B cell (primary cell): ENCODE measurements at regions not wholly inside any gene's neighbourhood (a gene's known extent, or its start where the extent isn't known, plus 50 kb on each side); places are given as distances from the start of the nearest gene placed in this dataset.

Source experiments
- EZH2 ChIP-seq: IDR thresholded peaks from 2 replicates; pipeline ENCODE4 v1.6.1; 2012; ENCODE audit warnings: borderline replicate concordance, low read depth, mild to moderate bottlenecking, moderate library complexity, low read length; ENCODE audit not compliant: insufficient read depth, poor library complexity, severe bottlenecking
- TF ChIP-seq, protein P1 (sequence below): fragments of 200-600 bp; IDR thresholded peaks from one replicate; pipeline ENCODE4 v1.8.0; 2022; ENCODE audit warnings: antibody characterized with exemption, mild to moderate bottlenecking

DNA sequence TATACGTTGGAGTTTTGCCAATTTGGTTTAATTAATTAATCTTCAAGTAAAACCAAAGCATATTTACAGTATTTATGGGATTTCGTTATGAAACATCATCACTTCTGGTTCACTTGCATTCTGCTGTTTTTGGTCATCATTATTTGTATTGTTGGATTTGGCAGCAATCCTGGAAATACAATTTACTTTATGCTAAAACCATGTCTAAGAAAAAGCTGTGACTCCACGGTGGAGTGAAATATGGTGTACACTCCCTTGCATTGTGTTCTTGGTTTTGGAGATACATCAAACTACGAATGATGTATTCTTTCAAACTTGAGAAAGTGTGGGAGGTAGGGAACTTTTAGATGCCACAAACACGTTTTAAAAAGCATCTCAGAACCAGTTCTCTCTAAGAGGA is 106.4 kb downstream of the CTAGE1 start:
- TF ChIP-seq, protein P1, sequence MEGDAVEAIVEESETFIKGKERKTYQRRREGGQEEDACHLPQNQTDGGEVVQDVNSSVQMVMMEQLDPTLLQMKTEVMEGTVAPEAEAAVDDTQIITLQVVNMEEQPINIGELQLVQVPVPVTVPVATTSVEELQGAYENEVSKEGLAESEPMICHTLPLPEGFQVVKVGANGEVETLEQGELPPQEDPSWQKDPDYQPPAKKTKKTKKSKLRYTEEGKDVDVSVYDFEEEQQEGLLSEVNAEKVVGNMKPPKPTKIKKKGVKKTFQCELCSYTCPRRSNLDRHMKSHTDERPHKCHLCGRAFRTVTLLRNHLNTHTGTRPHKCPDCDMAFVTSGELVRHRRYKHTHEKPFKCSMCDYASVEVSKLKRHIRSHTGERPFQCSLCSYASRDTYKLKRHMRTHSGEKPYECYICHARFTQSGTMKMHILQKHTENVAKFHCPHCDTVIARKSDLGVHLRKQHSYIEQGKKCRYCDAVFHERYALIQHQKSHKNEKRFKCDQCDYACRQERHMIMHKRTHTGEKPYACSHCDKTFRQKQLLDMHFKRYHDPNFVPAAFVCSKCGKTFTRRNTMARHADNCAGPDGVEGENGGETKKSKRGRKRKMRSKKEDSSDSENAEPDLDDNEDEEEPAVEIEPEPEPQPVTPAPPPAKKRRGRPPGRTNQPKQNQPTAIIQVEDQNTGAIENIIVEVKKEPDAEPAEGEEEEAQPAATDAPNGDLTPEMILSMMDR, result no peak
- TF ChIP-seq EZH2, result no peak
